Panc1 (cell line): ENCODE measurements at regions not wholly inside any gene's neighbourhood (a gene's known extent, or its start where the extent isn't known, plus 50 kb on each side); places are given as distances from the start of the nearest gene placed in this dataset.

ENCODE experiments used
- ATAC-seq: fragments of 200-7000 bp; cut with Tn5 transposase; 2 replicates; pipeline ENCODE4 v1.9.1; 2020; ENCODE audit warnings: mild to moderate bottlenecking, moderate library complexity
- BruUV-seq: library from RNA; stranded (reverse); fragments of 400-500 nt; replicated peaks from 2 replicates; lab custom pipeline; 2021; lab: Mats Ljungman, UMichigan
- CTCF ChIA-PET: fragments of 300-600 bp; sonication (Branson Sonifier 250); formaldehyde crosslinking; loops from one replicate; lab custom pipeline; 2022; ENCODE audit warnings: antibody characterized with exemption; lab: Charles Lee
- POLR2A ChIA-PET: fragments of 300-600 bp; sonication (Branson Sonifier 250); formaldehyde crosslinking; loops from one replicate; lab custom pipeline; 2022; ENCODE audit warnings: antibody characterized with exemption; lab: Charles Lee
- DNase-seq: peaks from one replicate; pipeline ENCODE4 v3.0.0-alpha.2; 2010; ENCODE audit warnings: low read depth, low spot score
- H3K27ac ChIP-seq: 2 replicates; pipeline ENCODE4 v1.5.1; 2011; ENCODE audit warnings: mild to moderate bottlenecking, low read length, inconsistent platforms
- H3K27me3 ChIP-seq: fragments of 200-500 bp; sonication (Bioruptor generic); 2 replicates; pipeline ENCODE4 v1.6.0; 2014; ENCODE audit warnings: low read length, inconsistent platforms; ENCODE audit not compliant: control insufficient read depth, insufficient read depth
- H3K36me3 ChIP-seq: fragments of 200-500 bp; sonication (Bioruptor generic); 2 replicates; pipeline ENCODE4 v1.5.1; 2014; ENCODE audit warnings: inconsistent platforms, mild to moderate bottlenecking, low read length, moderate library complexity; ENCODE audit not compliant: control insufficient read depth, insufficient read depth
- H3K4me1 ChIP-seq: 2 replicates; pipeline ENCODE4 v1.5.1; 2011; ENCODE audit warnings: inconsistent platforms, mild to moderate bottlenecking, low read length, moderate library complexity; ENCODE audit not compliant: control insufficient read depth, insufficient read depth
- H3K4me3 ChIP-seq, 2 experiments: 2 replicates each; pipeline ENCODE4 v1.5.1; 2011 to 2012; ENCODE audit warnings: low read depth in 2 of 2, low read length in 2 of 2, mild to moderate bottlenecking in 2 of 2, inconsistent platforms in 1 of 2, moderate library complexity in 1 of 2
- H3K9me3 ChIP-seq: fragments of 200-500 bp; sonication (Bioruptor generic); 2 replicates; pipeline ENCODE4 v1.5.1; 2014; ENCODE audit warnings: low read depth, mild to moderate bottlenecking, inconsistent platforms, low read length, moderate library complexity; ENCODE audit not compliant: control insufficient read depth, insufficient read depth
- POLR2AphosphoS5 ChIP-seq: IDR thresholded peaks from 2 replicates; pipeline ENCODE4 v1.6.1; 2012; ENCODE audit warnings: mild to moderate bottlenecking, low read depth, low read length, moderate library complexity
- SIN3A ChIP-seq: IDR thresholded peaks from 2 replicates; pipeline ENCODE4 v1.6.1; 2012; ENCODE audit warnings: low read depth, mild to moderate bottlenecking, low read length, moderate library complexity, borderline replicate concordance; ENCODE audit not compliant: insufficient read depth
- TCF7L2 ChIP-seq: IDR thresholded peaks from 2 replicates; pipeline ENCODE4 v1.6.1; 2011; ENCODE audit warnings: mild to moderate bottlenecking, low read depth, low read length, inconsistent platforms
- in situ Hi-C: cut with HindIII; loops from 2 replicates; pipeline ENCODE4 v1.10.0; 2016; ENCODE audit warnings: low sequenced_read_pairs, low pct_unique_long_range_greater_than_20kb
- intact Hi-C: fragments of 100-400 bp; cut with micrococcal nuclease; formaldehyde crosslinking; loops from one replicate; pipeline ENCODE4 v1.10.0; 2022; ENCODE audit not compliant: unreplicated experiment
- TF ChIP-seq, protein P1 (sequence below): fragments of 450-650 bp; IDR thresholded peaks from 2 replicates; pipeline ENCODE4 v1.5.1; 2017; ENCODE audit warnings: mild to moderate bottlenecking
- TF ChIP-seq, protein P2 (sequence below), 2 experiments: IDR thresholded peaks; 2 replicates each; pipeline ENCODE4 v1.6.1; 2011 to 2012; ENCODE audit warnings: low read depth in 2 of 2, control low read depth in 1 of 2, low read length in 1 of 2, mild to moderate bottlenecking in 1 of 2, moderate library complexity in 1 of 2; ENCODE audit not compliant: insufficient read depth in 1 of 2

DNA sequence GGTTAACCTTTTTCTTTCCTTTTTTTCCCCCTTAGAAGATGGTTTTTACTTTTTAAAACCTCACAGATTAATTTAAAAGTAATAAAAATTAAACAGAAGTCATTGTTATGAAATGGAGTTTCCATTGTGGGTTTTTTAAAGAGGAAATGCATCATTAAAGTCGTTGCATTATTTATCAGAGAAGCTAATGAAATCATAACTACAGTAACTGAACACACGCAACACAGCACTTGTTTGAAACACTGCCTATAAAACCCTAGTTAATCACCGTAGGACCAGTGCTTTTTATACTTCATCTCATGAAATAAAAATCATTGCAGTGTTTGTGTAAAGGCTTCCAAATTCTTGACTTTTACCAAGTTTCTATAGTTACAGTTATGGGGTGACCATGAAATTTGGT is 82.4 kb upstream of the NTRK2 start:
- Histone ChIP-seq H3K4me1 (no peaks in the 10 kb centered on the region), H3K27me3 (no peaks in the 10 kb centered on the region), H3K4me3 (no peak overlapping the region), H3K36me3 (no peaks in the 10 kb centered on the region), H3K27ac (no peak overlapping the region), H3K9me3 (no peaks in the 10 kb centered on the region)
- intact Hi-C loops (no loop called here), in situ Hi-C loops (no loop called here)
- DNase-seq = no peak
- ATAC-seq = no peak
- ChIA-PET CTCF (no interaction called here), POLR2A (no interaction called here)
- no TSS peak for BruUV-seq
- TF ChIP-seq SIN3A = no peak
- TF ChIP-seq TCF7L2 = no peak
- TF ChIP-seq POLR2AphosphoS5 = no peak
- TF ChIP-seq, protein P1, sequence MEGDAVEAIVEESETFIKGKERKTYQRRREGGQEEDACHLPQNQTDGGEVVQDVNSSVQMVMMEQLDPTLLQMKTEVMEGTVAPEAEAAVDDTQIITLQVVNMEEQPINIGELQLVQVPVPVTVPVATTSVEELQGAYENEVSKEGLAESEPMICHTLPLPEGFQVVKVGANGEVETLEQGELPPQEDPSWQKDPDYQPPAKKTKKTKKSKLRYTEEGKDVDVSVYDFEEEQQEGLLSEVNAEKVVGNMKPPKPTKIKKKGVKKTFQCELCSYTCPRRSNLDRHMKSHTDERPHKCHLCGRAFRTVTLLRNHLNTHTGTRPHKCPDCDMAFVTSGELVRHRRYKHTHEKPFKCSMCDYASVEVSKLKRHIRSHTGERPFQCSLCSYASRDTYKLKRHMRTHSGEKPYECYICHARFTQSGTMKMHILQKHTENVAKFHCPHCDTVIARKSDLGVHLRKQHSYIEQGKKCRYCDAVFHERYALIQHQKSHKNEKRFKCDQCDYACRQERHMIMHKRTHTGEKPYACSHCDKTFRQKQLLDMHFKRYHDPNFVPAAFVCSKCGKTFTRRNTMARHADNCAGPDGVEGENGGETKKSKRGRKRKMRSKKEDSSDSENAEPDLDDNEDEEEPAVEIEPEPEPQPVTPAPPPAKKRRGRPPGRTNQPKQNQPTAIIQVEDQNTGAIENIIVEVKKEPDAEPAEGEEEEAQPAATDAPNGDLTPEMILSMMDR = no peak
- TF ChIP-seq, protein P2, sequence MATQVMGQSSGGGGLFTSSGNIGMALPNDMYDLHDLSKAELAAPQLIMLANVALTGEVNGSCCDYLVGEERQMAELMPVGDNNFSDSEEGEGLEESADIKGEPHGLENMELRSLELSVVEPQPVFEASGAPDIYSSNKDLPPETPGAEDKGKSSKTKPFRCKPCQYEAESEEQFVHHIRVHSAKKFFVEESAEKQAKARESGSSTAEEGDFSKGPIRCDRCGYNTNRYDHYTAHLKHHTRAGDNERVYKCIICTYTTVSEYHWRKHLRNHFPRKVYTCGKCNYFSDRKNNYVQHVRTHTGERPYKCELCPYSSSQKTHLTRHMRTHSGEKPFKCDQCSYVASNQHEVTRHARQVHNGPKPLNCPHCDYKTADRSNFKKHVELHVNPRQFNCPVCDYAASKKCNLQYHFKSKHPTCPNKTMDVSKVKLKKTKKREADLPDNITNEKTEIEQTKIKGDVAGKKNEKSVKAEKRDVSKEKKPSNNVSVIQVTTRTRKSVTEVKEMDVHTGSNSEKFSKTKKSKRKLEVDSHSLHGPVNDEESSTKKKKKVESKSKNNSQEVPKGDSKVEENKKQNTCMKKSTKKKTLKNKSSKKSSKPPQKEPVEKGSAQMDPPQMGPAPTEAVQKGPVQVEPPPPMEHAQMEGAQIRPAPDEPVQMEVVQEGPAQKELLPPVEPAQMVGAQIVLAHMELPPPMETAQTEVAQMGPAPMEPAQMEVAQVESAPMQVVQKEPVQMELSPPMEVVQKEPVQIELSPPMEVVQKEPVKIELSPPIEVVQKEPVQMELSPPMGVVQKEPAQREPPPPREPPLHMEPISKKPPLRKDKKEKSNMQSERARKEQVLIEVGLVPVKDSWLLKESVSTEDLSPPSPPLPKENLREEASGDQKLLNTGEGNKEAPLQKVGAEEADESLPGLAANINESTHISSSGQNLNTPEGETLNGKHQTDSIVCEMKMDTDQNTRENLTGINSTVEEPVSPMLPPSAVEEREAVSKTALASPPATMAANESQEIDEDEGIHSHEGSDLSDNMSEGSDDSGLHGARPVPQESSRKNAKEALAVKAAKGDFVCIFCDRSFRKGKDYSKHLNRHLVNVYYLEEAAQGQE (IDR thresholded peaks at IDR 0.05; ENCODE audit: insufficient read depth in 1 of 2, low read depth in 2 of 2, low read length in 1 of 2) = no peak

DNA sequence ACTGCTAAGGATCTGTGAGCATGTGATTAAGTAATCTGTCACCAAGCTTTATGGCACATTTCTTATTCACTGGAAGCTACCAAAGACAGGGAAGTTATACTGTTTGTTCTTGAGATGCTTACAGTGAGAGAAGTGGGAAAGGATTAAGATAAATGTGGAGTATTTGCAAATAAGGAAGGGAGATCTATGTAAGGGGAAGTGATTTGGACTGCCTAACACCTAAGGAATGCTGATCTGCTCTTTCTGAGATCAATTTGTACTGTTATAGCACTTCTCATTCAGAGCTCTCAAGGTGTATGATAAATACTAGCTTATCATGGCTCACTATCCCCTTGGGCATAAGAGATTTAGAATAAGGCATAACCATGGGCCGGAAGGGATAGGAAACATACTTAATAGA is 80.0 kb upstream of the NTRK2 start:
- no peak overlapping the region for H3K27ac ChIP-seq
- in situ Hi-C loops (no loop called here), intact Hi-C loops (no loop called here)
- ChIA-PET POLR2A (no interaction called here), CTCF (no interaction called here)
- no peak for DNase-seq
- no peaks in the 10 kb centered on the region for H3K9me3 ChIP-seq
- BruUV-seq = no TSS peak
- H3K4me1 ChIP-seq = no peaks in the 10 kb centered on the region
- ATAC-seq = no peak
- TF ChIP-seq, protein P2 (IDR thresholded peaks at IDR 0.05; ENCODE audit: insufficient read depth in 1 of 2, low read depth in 2 of 2, low read length in 1 of 2) = no peak
- H3K4me3 ChIP-seq = no peak overlapping the region
- H3K36me3 ChIP-seq = no peaks in the 10 kb centered on the region
- no peaks in the 10 kb centered on the region for H3K27me3 ChIP-seq
